ENCODE measurements at regions not wholly inside any gene's neighbourhood (a gene's known extent, or its start where the extent isn't known, plus 50 kb on each side); places are given as distances from the start of the nearest gene placed in this dataset.

DNA sequence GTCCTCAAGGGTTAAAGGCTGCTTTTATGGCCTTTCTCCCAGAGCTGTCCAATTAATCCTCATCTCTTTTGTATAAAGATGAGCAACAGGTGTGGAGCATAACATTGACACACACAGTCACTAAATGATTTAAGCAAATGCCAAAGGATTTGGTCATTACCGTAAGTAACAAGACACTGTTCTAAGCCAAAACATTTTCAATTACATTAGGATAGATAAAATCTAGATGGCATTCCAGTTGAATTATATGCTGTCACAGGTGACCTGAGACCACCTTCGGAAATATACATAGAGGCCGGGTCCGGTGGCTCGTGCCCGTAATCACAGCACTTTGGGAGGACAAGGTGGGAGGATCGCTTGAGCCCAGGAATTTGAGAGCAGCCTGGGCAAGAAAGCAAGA is 105.3 kb upstream of the UBE3A start:
- TF ChIP-seq, protein P1, sequence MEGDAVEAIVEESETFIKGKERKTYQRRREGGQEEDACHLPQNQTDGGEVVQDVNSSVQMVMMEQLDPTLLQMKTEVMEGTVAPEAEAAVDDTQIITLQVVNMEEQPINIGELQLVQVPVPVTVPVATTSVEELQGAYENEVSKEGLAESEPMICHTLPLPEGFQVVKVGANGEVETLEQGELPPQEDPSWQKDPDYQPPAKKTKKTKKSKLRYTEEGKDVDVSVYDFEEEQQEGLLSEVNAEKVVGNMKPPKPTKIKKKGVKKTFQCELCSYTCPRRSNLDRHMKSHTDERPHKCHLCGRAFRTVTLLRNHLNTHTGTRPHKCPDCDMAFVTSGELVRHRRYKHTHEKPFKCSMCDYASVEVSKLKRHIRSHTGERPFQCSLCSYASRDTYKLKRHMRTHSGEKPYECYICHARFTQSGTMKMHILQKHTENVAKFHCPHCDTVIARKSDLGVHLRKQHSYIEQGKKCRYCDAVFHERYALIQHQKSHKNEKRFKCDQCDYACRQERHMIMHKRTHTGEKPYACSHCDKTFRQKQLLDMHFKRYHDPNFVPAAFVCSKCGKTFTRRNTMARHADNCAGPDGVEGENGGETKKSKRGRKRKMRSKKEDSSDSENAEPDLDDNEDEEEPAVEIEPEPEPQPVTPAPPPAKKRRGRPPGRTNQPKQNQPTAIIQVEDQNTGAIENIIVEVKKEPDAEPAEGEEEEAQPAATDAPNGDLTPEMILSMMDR (conservative IDR thresholded peaks at IDR 0.05; ENCODE audit: low read depth, low read length), result no peak
- no peak for TF ChIP-seq EZH2 (IDR thresholded peaks at IDR 0.05; ENCODE audit: low read length, unreplicated experiment)

Data from PC-3 (cell line).